Activated CD8-positive, alpha-beta T cell treated with anti-CD3 and anti-CD28 coated beads for 36 hours (primary cell): ENCODE measurements at regions not wholly inside any gene's neighbourhood (a gene's known extent, or its start where the extent isn't known, plus 50 kb on each side); places are given as distances from the start of the nearest gene placed in this dataset.

ENCODE experiments used
- ATAC-seq: fragments of 200-7000 bp; cut with Tn5 transposase; one replicate; pipeline ENCODE4 v1.10.0; 2021; ENCODE audit warnings: mild to moderate bottlenecking, moderate library complexity
- CTCF ChIA-PET: fragments of 350-600 bp; sonication (Branson Sonifier 250); formaldehyde crosslinking; loops from one replicate; lab custom pipeline; 2021; ENCODE audit warnings: antibody characterized with exemption; lab: Charles Lee
- POLR2A ChIA-PET: fragments of 350-600 bp; sonication (Branson Sonifier 250); formaldehyde crosslinking; loops from one replicate; lab custom pipeline; 2021; ENCODE audit warnings: antibody characterized with exemption; lab: Charles Lee
- DNase-seq: peaks from one replicate; pipeline ENCODE4 v3.0.0-alpha.2; 2020
- H3K27ac Mint-ChIP-seq: one replicate; pipeline ENCODE4 v1.8.0; 2021; ENCODE audit warnings: mild to moderate bottlenecking, mixed read lengths
- H3K27me3 Mint-ChIP-seq: one replicate; pipeline ENCODE4 v1.8.0; 2021; ENCODE audit warnings: mixed read lengths
- H3K36me3 Mint-ChIP-seq: one replicate; pipeline ENCODE4 v1.8.0; 2021; ENCODE audit warnings: low read depth, mixed read lengths
- H3K4me1 Mint-ChIP-seq: one replicate; pipeline ENCODE4 v1.8.0; 2021; ENCODE audit warnings: low read depth, mixed read lengths
- H3K4me3 Mint-ChIP-seq: one replicate; pipeline ENCODE4 v1.8.0; 2021; ENCODE audit warnings: mild to moderate bottlenecking, moderate library complexity, mixed read lengths
- H3K9me3 Mint-ChIP-seq: one replicate; pipeline ENCODE4 v1.8.0; 2021; ENCODE audit warnings: mixed read lengths
- intact Hi-C: fragments of 100-400 bp; cut with micrococcal nuclease; formaldehyde crosslinking; loops from one replicate; pipeline ENCODE4 v1.10.0; 2022
- TF ChIP-seq, protein P1 (sequence below): fragments of 200-600 bp; IDR thresholded peaks from one replicate; pipeline ENCODE4 v1.8.0; 2022; ENCODE audit warnings: antibody characterized with exemption, mild to moderate bottlenecking

DNA sequence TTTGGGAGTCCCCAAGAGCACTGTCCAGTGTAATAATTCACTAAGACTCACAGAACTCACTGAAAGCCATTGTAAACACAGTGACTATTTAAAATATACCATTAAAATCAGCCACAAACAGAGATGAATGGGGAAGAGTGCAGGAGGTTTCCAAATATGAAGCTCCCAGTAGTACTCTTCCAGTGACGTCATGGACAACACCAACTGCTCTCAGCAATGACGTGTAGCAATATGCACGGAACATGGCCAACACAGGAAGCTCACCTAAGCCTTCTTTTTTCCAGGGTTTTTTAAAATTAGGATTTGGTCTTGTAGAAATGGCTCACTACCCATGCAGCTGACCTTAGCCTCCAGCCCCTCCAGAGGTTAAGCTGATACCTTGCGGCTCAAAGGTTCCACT lies 1224.1 kb upstream of the CADM2 start:
- TF ChIP-seq, protein P1, sequence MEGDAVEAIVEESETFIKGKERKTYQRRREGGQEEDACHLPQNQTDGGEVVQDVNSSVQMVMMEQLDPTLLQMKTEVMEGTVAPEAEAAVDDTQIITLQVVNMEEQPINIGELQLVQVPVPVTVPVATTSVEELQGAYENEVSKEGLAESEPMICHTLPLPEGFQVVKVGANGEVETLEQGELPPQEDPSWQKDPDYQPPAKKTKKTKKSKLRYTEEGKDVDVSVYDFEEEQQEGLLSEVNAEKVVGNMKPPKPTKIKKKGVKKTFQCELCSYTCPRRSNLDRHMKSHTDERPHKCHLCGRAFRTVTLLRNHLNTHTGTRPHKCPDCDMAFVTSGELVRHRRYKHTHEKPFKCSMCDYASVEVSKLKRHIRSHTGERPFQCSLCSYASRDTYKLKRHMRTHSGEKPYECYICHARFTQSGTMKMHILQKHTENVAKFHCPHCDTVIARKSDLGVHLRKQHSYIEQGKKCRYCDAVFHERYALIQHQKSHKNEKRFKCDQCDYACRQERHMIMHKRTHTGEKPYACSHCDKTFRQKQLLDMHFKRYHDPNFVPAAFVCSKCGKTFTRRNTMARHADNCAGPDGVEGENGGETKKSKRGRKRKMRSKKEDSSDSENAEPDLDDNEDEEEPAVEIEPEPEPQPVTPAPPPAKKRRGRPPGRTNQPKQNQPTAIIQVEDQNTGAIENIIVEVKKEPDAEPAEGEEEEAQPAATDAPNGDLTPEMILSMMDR = no peak
- no peak overlapping the region for H3K4me3 Mint-ChIP-seq
- DNase-seq = no peak
- no peaks in the 10 kb centered on the region for H3K27me3 Mint-ChIP-seq
- ChIA-PET CTCF (no interaction called here), POLR2A (no interaction called here)
- H3K9me3 Mint-ChIP-seq = peaks cover 5% of the 10 kb centered on the region
- no peaks in the 10 kb centered on the region for H3K4me1 Mint-ChIP-seq
- intact Hi-C loops = no loop called here
- no peak overlapping the region for H3K27ac Mint-ChIP-seq
- H3K36me3 Mint-ChIP-seq = no peaks in the 10 kb centered on the region
- ATAC-seq = no peak

DNA sequence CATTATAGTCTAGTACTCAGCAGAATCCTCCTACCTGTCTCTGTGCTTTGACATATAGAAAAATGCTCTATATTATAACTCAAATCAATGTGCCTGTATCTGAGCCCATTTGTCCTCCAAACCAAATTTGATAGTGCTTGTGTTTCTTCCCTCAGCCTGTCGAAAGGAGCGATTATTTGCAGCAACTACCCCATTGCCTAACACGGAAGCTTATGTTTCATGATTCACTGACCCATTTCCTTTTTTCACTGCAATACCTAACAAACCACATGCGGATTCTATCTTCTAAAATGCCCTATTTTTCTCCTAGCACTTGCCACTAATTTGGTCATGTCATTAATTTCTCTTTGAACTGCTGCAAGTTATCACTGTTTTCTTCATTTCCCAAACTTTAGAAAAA lies 1220.6 kb upstream of the CADM2 start:
- Mint-ChIP-seq H3K27ac (no peak overlapping the region), H3K36me3 (no peaks in the 10 kb centered on the region), H3K4me3 (no peak overlapping the region), H3K4me1 (no peaks in the 10 kb centered on the region), H3K27me3 (no peaks in the 10 kb centered on the region), H3K9me3 (peaks cover 5% of the 10 kb centered on the region)
- ATAC-seq = no peak
- intact Hi-C loops = no loop called here
- CTCF ChIA-PET = no interaction called here
- POLR2A ChIA-PET = no interaction called here
- TF ChIP-seq, protein P1 = no peak
- no peak for DNase-seq

DNA sequence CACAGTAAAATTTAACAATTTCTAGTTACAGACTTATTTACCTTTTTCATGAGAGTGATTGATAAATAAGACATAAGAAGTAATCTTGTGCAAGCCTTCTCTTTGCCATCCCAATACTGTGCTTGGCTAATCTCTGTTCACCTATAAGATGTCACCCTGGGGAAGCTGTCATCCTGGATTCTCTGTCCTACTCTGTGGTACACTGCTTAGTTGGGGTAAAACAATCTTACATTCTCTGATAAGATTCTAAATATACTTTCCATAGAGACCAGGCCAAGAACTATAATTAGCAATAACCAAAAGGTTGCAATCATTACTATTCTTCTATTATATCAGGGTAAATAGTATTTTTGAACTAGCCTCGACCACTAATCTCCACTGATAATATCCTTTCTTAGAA lies 1218.3 kb upstream of the CADM2 start:
- ATAC-seq (no peak), DNase-seq (no peak)
- no peak overlapping the region for H3K27ac Mint-ChIP-seq
- peaks cover 5% of the 10 kb centered on the region for H3K9me3 Mint-ChIP-seq
- H3K4me3 Mint-ChIP-seq = no peak overlapping the region
- no peaks in the 10 kb centered on the region for H3K27me3 Mint-ChIP-seq
- no peaks in the 10 kb centered on the region for H3K36me3 Mint-ChIP-seq
- POLR2A ChIA-PET = no interaction called here
- TF ChIP-seq, protein P1 = no peak
- no peaks in the 10 kb centered on the region for H3K4me1 Mint-ChIP-seq
- CTCF ChIA-PET = no interaction called here
- intact Hi-C loops = no loop called here

DNA sequence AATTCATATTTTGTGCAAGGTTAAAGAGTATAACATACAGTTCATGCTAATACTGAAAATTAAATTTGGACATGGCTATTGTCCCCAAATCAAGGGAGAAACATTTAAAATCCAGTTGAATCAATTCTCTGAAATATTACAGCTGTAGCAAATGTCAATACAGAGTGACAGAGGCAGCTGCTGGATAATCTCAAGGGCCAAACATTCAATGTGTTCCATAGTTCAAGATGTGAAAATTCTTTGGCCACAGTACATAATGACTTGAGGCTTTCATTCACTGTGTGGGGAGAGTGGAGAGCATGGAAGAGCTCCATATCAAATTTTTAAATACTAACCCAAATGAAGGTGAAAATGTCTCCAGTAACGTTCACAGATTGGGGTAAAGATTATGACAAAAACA lies 1192.8 kb upstream of the CADM2 start:
- no peak for DNase-seq
- no peak for ATAC-seq
- H3K4me1 Mint-ChIP-seq = no peaks in the 10 kb centered on the region
- TF ChIP-seq, protein P1 = no peak
- no peak overlapping the region for H3K4me3 Mint-ChIP-seq
- no peak overlapping the region for H3K27ac Mint-ChIP-seq
- no peaks in the 10 kb centered on the region for H3K27me3 Mint-ChIP-seq
- ChIA-PET POLR2A (interaction anchor here (0.8 kb wide), 1 partner anchor 10 kb away, joined by 4 read pairs; no protein-coding TSS in a partner anchor), CTCF (no interaction called here)
- no peaks in the 10 kb centered on the region for H3K36me3 Mint-ChIP-seq
- intact Hi-C loops = no loop called here
- peaks cover 5% of the 10 kb centered on the region for H3K9me3 Mint-ChIP-seq

DNA sequence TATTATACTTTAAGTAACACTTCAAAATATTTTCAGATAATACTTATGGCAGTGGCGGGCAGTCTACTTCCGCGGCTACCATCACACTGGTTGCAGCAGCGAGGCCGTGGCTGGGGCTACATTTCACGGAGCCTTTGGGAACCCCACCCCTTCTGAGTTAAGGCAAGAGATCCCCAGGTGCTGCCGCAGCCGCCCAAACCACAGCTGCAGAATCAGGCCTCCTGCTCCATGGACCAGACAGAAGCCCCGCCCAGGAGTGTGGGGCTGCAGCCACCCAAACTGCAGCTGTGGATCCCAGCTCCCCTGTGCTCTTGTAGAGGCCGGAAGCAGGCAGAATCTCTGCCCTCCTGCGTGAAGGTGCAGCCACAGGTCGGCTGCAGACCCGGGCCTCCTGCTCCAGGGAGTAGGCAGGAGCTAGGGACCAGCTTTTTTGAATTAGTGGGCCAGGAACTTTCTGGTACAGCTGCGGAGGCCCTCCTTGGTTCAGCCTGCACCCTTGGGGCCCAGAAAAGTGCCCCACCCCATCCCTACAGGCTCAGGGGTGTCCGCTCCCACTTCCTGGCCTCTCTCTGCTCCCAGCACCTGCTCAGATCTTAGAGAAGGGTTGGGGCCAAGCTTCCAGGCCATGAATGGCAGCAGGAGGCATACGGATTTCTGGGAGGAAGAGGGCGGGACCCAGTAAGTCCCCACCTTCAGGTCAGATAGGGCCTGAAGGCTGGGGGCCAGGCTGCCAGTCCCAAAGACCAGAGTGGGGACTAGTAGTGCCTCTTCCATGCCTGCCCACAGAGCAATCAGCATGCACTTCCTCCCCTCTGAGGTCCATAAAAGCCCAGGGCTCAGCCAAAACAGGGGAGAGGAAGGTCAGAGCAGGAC lies 1188.8 kb upstream of the CADM2 start:
- intact Hi-C loops = no loop called here
- no peak overlapping the region for H3K4me3 Mint-ChIP-seq

More for the DNA sequence above, 1188.8 kb upstream of the CADM2 start:
- ChIA-PET POLR2A (no interaction called here), CTCF (no interaction called here)
- no peaks in the 10 kb centered on the region for H3K27me3 Mint-ChIP-seq
- no peak for ATAC-seq
- DNase-seq = no peak
- TF ChIP-seq, protein P1 = no peak
- H3K4me1 Mint-ChIP-seq = no peaks in the 10 kb centered on the region
- no peak overlapping the region for H3K27ac Mint-ChIP-seq
- H3K36me3 Mint-ChIP-seq = no peaks in the 10 kb centered on the region
- H3K9me3 Mint-ChIP-seq = peaks cover 3% of the 10 kb centered on the region
